ENCODE measurements at regions not wholly inside any gene's neighbourhood (a gene's known extent, or its start where the extent isn't known, plus 50 kb on each side); places are given as distances from the start of the nearest gene placed in this dataset.

DNA sequence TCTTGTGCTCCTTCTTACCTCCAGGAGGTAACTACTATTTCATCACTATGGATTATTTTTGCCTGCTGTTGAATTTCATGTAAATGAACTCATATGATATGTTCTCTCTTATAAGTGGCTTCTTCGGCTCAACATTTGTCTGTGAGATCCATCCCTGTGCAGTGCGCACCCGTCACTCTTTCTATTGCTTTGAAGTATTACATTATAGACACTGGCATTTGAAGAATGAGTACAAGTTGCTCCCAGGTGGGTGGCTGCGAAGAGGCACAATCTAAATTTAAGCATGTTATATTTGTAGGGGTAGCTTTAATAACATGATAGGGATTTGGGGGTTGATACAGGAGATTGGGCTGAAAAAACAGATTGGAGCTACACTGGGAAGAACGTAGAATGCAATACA, 809.7 kb downstream of the CCSER2 start:
- Histone ChIP-seq H3K4me3 (ENCODE audit: insufficient read depth, low read depth, low read length) (no peak overlapping the region), H4K91ac (ENCODE audit: insufficient read depth, low read depth, low read length) (no peak overlapping the region), H3K36me3 (ENCODE audit: control insufficient read depth, insufficient read depth, low read length) (no peaks in the 10 kb centered on the region), H2AK9ac (replicated peaks; ENCODE audit: low read depth, low read length, poor library complexity) (no peak overlapping the region), H3K9me3 (ENCODE audit: control insufficient read depth, insufficient read depth, low read length) (peaks cover 13% of the 10 kb centered on the region), H4K5ac (ENCODE audit: low read depth, low read length) (no peak overlapping the region), H3K27me3 (ENCODE audit: control insufficient read depth, insufficient read depth, low read length) (no peaks in the 10 kb centered on the region), H3K23ac (ENCODE audit: low read depth, low read length) (no peak overlapping the region), H3K4me1 (ENCODE audit: control insufficient read depth, insufficient read depth, low read length) (no peaks in the 10 kb centered on the region), H3K14ac (replicated peaks; ENCODE audit: low read depth, low read length) (no peak overlapping the region), H2AFZ (replicated peaks; ENCODE audit: low read length, poor library complexity) (no peak overlapping the region), H3K56ac (ENCODE audit: extremely low read depth, insufficient read depth, low read length) (no peak overlapping the region), H2BK120ac (ENCODE audit: low read depth, low read length) (no peak overlapping the region), H2BK5ac (ENCODE audit: low read depth, low read length, poor library complexity, severe bottlenecking) (no peak overlapping the region), H2AK5ac (ENCODE audit: low read depth, low read length) (no peak overlapping the region), H4K20me1 (ENCODE audit: insufficient read depth, low read length) (no peaks in the 10 kb centered on the region), H4K8ac (ENCODE audit: low read depth in 2 of 2, low read length in 2 of 2) (no peak overlapping the region), H2BK15ac (ENCODE audit: low read depth, low read length) (no peak overlapping the region), H2BK20ac (ENCODE audit: low read depth, low read length) (no peak overlapping the region), H3K79me1 (ENCODE audit: low read depth in 1 of 2, low read length in 2 of 2) (no peaks in the 10 kb centered on the region), H3K9ac (ENCODE audit: low read depth, low read length) (no peak overlapping the region), H3K9me1 (ENCODE audit: insufficient read depth, low read length) (no peaks in the 10 kb centered on the region), H3K18ac (ENCODE audit: low read depth, low read length) (no peak overlapping the region), H3K4ac (ENCODE audit: low read depth, low read length) (no peak overlapping the region), H3K27ac (ENCODE audit: insufficient read depth, low read length) (no peak overlapping the region), H3K4me2 (ENCODE audit: low read depth, low read length) (no peak overlapping the region)
- ChIA-PET POLR2A (ENCODE audit: unreplicated experiment) (no interaction called here), CTCF (no interaction called here)
- in situ Hi-C loops (cut with MboI; ENCODE audit: low sequenced_read_pairs), result no loop called here
- no peak for TF ChIP-seq RFX5 (IDR thresholded peaks at IDR 0.05; ENCODE audit: low read depth, low read length)
- TF ChIP-seq FOS (IDR thresholded peaks at IDR 0.05; ENCODE audit: low read depth, low read length), result no peak
- TF ChIP-seq MAFK (IDR thresholded peaks at IDR 0.05; ENCODE audit: low read depth, low read length), result no peak
- TF ChIP-seq MAZ (IDR thresholded peaks at IDR 0.05; ENCODE audit: borderline replicate concordance, low read depth, low read length), result no peak
- intact Hi-C loops (cut with micrococcal nuclease), result no loop called here
- BruUV-seq (replicated peaks), result no TSS peak
- dilution Hi-C loops (cut with HindIII; ENCODE audit: low sequenced_read_pairs, unreplicated experiment), result no loop called here
- DNase-seq (no peak), ATAC-seq (ENCODE audit: low read depth) (no peak)
- no CpG with 5 or more reads among the region's 5 CpGs for WGBS, 2 experiments (ENCODE audit: extremely low coverage in 2 of 2, insufficient read length in 1 of 2)
